ENCODE measurements at regions not wholly inside any gene's neighbourhood (a gene's known extent, or its start where the extent isn't known, plus 50 kb on each side); places are given as distances from the start of the nearest gene placed in this dataset.

DNA sequence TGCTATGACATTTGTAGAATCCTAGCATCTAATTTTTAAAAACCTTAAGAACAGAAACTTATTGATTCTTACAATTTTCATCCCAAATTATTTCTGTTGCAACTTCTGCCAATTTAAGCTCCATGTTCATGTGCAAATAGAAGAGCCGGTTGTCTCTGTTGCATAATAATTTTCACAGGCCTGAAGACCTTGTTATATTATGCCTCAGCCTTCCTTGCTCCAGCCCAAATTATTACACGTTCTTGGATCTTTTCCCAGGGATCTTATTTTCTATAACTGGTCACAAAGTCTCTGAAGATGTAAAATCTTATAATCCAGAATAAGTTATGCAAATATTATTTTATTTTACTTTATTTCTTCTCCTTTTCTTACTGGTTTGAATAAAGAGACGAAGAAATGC lies 210.7 kb upstream of the DPH6 start:
- FAIRE-seq: no peak
- Histone ChIP-seq H3K9me1 (ENCODE audit: control insufficient read depth, insufficient read depth, low read length) (no peaks in the 10 kb centered on the region), H3K27me3 (ENCODE audit: control insufficient read depth in 2 of 2, insufficient read depth in 2 of 2, low read length in 2 of 2) (no peaks in the 10 kb centered on the region), H3K4me2 (ENCODE audit: insufficient read depth, low read length) (no peak overlapping the region), H3K9ac (ENCODE audit: insufficient read depth in 1 of 2, low read depth in 2 of 2, low read length in 2 of 2) (no peak overlapping the region), H3K4me1 (replicated peaks in 1 of 2; ENCODE audit: control insufficient read depth in 2 of 2, insufficient read depth in 2 of 2, low read length in 2 of 2) (no peaks in the 10 kb centered on the region), H3K79me2 (ENCODE audit: control insufficient read depth, insufficient read depth, low read length) (no peaks in the 10 kb centered on the region), H4K20me1 (replicated peaks; ENCODE audit: control insufficient read depth, insufficient read depth, low read length) (no peaks in the 10 kb centered on the region), H3K9me3 (replicated peaks; ENCODE audit: control insufficient read depth, insufficient read depth, low read depth, low read length) (no peaks in the 10 kb centered on the region), H3K36me3 (ENCODE audit: control insufficient read depth, insufficient read depth, low read length) (no peaks in the 10 kb centered on the region), H3K27ac (ENCODE audit: extremely low read depth, low read depth, low read length) (no peak overlapping the region), H3K4me3 (no peak overlapping the region), H2AFZ (ENCODE audit: low read depth, low read length) (no peak overlapping the region)
- DNase-seq (ENCODE audit: extremely low read depth in 1 of 4, low spot score in 3 of 4): no peak
- WGBS (ENCODE audit: insufficient coverage, low coverage, missing lambda C conversion rate): 0% methylated on average over 3 of the region's 3 CpGs
- ChIA-PET CTCF (ENCODE audit: low intra/inter-chr PET ratio) (no interaction called here), POLR2A (no interaction called here)
- in situ Hi-C loops (cut with MboI): no loop called here
- intact Hi-C loops (cut with micrococcal nuclease): loop anchor here (10.0 kb wide), 1 partner anchor 688 kb away; no protein-coding TSS in a partner anchor
- no TSS peak for BruUV-seq (replicated peaks)
- ATAC-seq: no peak
- no peak for TF ChIP-seq XRCC5 (IDR thresholded peaks at IDR 0.05; ENCODE audit: low read depth, low read length)
- TF ChIP-seq PHB (CRISPR knock-in tag; IDR thresholded peaks at IDR 0.05): no peak
- TF ChIP-seq TEAD4 (IDR thresholded peaks at IDR 0.05; ENCODE audit: low read length): no peak
- TF ChIP-seq TEAD4 (CRISPR knock-in tag; IDR thresholded peaks at IDR 0.05; ENCODE audit: borderline replicate concordance): no peak
- TF ChIP-seq, protein P1, sequence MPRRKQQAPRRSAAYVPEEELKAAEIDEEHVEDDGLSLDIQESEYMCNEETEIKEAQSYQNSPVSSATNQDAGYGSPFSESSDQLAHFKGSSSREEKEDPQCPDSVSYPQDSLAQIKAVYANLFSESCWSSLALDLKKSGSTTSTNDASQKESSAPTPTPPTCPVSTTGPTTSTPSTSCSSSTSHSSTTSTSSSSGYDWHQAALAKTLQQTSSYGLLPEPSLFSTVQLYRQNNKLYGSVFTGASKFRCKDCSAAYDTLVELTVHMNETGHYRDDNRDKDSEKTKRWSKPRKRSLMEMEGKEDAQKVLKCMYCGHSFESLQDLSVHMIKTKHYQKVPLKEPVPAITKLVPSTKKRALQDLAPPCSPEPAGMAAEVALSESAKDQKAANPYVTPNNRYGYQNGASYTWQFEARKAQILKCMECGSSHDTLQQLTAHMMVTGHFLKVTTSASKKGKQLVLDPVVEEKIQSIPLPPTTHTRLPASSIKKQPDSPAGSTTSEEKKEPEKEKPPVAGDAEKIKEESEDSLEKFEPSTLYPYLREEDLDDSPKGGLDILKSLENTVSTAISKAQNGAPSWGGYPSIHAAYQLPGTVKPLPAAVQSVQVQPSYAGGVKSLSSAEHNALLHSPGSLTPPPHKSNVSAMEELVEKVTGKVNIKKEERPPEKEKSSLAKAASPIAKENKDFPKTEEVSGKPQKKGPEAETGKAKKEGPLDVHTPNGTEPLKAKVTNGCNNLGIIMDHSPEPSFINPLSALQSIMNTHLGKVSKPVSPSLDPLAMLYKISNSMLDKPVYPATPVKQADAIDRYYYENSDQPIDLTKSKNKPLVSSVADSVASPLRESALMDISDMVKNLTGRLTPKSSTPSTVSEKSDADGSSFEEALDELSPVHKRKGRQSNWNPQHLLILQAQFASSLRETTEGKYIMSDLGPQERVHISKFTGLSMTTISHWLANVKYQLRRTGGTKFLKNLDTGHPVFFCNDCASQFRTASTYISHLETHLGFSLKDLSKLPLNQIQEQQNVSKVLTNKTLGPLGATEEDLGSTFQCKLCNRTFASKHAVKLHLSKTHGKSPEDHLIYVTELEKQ (CRISPR knock-in tag; IDR thresholded peaks at IDR 0.05): no peak
- no peak for TF ChIP-seq SMARCA5 (IDR thresholded peaks at IDR 0.05)
- no peak for TF ChIP-seq SIX5 (IDR thresholded peaks at IDR 0.05; ENCODE audit: borderline replicate concordance in 1 of 2, insufficient read depth in 1 of 2, low read depth in 1 of 2, low read length in 2 of 2)
- TF ChIP-seq, protein P2, sequence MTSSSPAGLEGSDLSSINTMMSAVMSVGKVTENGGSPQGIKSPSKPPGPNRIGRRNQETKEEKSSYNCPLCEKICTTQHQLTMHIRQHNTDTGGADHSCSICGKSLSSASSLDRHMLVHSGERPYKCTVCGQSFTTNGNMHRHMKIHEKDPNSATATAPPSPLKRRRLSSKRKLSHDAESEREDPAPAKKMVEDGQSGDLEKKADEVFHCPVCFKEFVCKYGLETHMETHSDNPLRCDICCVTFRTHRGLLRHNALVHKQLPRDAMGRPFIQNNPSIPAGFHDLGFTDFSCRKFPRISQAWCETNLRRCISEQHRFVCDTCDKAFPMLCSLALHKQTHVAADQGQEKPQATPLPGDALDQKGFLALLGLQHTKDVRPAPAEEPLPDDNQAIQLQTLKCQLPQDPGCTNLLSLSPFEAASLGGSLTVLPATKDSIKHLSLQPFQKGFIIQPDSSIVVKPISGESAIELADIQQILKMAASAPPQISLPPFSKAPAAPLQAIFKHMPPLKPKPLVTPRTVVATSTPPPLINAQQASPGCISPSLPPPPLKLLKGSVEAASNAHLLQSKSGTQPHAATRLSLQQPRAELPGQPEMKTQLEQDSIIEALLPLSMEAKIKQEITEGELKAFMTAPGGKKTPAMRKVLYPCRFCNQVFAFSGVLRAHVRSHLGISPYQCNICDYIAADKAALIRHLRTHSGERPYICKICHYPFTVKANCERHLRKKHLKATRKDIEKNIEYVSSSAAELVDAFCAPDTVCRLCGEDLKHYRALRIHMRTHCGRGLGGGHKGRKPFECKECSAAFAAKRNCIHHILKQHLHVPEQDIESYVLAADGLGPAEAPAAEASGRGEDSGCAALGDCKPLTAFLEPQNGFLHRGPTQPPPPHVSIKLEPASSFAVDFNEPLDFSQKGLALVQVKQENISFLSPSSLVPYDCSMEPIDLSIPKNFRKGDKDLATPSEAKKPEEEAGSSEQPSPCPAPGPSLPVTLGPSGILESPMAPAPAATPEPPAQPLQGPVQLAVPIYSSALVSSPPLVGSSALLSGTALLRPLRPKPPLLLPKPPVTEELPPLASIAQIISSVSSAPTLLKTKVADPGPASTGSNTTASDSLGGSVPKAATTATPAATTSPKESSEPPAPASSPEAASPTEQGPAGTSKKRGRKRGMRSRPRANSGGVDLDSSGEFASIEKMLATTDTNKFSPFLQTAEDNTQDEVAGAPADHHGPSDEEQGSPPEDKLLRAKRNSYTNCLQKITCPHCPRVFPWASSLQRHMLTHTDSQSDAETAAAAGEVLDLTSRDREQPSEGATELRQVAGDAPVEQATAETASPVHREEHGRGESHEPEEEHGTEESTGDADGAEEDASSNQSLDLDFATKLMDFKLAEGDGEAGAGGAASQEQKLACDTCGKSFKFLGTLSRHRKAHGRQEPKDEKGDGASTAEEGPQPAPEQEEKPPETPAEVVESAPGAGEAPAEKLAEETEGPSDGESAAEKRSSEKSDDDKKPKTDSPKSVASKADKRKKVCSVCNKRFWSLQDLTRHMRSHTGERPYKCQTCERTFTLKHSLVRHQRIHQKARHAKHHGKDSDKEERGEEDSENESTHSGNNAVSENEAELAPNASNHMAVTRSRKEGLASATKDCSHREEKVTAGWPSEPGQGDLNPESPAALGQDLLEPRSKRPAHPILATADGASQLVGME (CRISPR knock-in tag; IDR thresholded peaks at IDR 0.05): no peak
- no peak for TF ChIP-seq KAT8 (IDR thresholded peaks at IDR 0.05; ENCODE audit: low read depth)
- TF ChIP-seq, protein P3, sequence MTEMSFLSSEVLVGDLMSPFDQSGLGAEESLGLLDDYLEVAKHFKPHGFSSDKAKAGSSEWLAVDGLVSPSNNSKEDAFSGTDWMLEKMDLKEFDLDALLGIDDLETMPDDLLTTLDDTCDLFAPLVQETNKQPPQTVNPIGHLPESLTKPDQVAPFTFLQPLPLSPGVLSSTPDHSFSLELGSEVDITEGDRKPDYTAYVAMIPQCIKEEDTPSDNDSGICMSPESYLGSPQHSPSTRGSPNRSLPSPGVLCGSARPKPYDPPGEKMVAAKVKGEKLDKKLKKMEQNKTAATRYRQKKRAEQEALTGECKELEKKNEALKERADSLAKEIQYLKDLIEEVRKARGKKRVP (CRISPR knock-in tag; IDR thresholded peaks at IDR 0.05): no peak
- no peak for TF ChIP-seq BACH1 (tag; IDR thresholded peaks at IDR 0.05)
- TF ChIP-seq, protein P4, sequence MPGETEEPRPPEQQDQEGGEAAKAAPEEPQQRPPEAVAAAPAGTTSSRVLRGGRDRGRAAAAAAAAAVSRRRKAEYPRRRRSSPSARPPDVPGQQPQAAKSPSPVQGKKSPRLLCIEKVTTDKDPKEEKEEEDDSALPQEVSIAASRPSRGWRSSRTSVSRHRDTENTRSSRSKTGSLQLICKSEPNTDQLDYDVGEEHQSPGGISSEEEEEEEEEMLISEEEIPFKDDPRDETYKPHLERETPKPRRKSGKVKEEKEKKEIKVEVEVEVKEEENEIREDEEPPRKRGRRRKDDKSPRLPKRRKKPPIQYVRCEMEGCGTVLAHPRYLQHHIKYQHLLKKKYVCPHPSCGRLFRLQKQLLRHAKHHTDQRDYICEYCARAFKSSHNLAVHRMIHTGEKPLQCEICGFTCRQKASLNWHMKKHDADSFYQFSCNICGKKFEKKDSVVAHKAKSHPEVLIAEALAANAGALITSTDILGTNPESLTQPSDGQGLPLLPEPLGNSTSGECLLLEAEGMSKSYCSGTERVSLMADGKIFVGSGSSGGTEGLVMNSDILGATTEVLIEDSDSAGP (CRISPR knock-in tag; IDR thresholded peaks at IDR 0.05): no peak
